ENCODE measurements at regions not wholly inside any gene's neighbourhood (a gene's known extent, or its start where the extent isn't known, plus 50 kb on each side); places are given as distances from the start of the nearest gene placed in this dataset.
"Not testable (repeated sequence)": the region's sequence is repeated elsewhere in the genome, so short reads cannot be mapped to it uniquely, and the experiment has no call there.

- DNase-seq: no peak
These were observed 102.0 kb downstream of the HNMT start for GRCh38 chr2:138066139-138066806.

GRCh38 chr2:138066841-138067240 lies 102.6 kb downstream of the HNMT start:
- DNase-seq: no peak

- DNase-seq: not testable (repeated sequence)
These were observed 104.4 kb downstream of the HNMT start for GRCh38 chr2:138068669-138069068.

GRCh38 chr2:138071042-138071719 lies 106.9 kb downstream of the HNMT start:
- DNase-seq: not testable (repeated sequence)

GRCh38 chr2:138071720-138072719 lies 107.7 kb downstream of the HNMT start:
- DNase-seq: no peak

GRCh38 chr2:138078153-138078552 lies 113.9 kb downstream of the HNMT start:
- DNase-seq: peak in 18 of 56 donors; percentile 1 to 42 (median 12)

- no peak for DNase-seq
These were observed 115.7 kb downstream of the HNMT start for GRCh38 chr2:138079976-138080375.

- DNase-seq: no peak
These were observed 117.2 kb downstream of the HNMT start for GRCh38 chr2:138081225-138082073.

GRCh38 chr2:138084206-138084605 lies 119.9 kb downstream of the HNMT start:
- DNase-seq: no peak

- DNase-seq: not testable (repeated sequence)
These were observed 121.2 kb downstream of the HNMT start for GRCh38 chr2:138085441-138085840.

GRCh38 chr2:138086576-138086975 lies 122.3 kb downstream of the HNMT start:
- DNase-seq: no peak

- DNase-seq: no peak
These were observed 123.7 kb downstream of the HNMT start for GRCh38 chr2:138087751-138088593.

GRCh38 chr2:138090330-138090729 lies 126.1 kb downstream of the HNMT start:
- no peak for DNase-seq

- no peak for DNase-seq
These were observed 129.2 kb downstream of the HNMT start for GRCh38 chr2:138093455-138093854.

GRCh38 chr2:138094031-138094430 lies 129.8 kb downstream of the HNMT start:
- DNase-seq: no peak

GRCh38 chr2:138095336-138095735 lies 131.1 kb downstream of the HNMT start:
- DNase-seq: no peak

- DNase-seq: not testable (repeated sequence)
These were observed 135.0 kb downstream of the HNMT start for GRCh38 chr2:138099288-138099687.

GRCh38 chr2:138101718-138102117 lies 137.4 kb downstream of the HNMT start:
- no peak for DNase-seq

GRCh38 chr2:138102664-138103063 lies 138.4 kb downstream of the HNMT start:
- no peak for DNase-seq

- DNase-seq: no peak
These were observed 138.9 kb downstream of the HNMT start for GRCh38 chr2:138103156-138103555.

All from nucleus accumbens (tissue), 56 donors.